HS-27A (cell line): ENCODE measurements at regions not wholly inside any gene's neighbourhood (a gene's known extent, or its start where the extent isn't known, plus 50 kb on each side); places are given as distances from the start of the nearest gene placed in this dataset.
"Not testable (repeated sequence)": the region's sequence is repeated elsewhere in the genome, so short reads cannot be mapped to it uniquely, and the experiment has no call there.

Experiments used
- DNase-seq: peaks from one replicate; pipeline ENCODE4 v3.0.0-alpha.2; 2012; ENCODE audit warnings: low read depth, missing footprints

DNA sequence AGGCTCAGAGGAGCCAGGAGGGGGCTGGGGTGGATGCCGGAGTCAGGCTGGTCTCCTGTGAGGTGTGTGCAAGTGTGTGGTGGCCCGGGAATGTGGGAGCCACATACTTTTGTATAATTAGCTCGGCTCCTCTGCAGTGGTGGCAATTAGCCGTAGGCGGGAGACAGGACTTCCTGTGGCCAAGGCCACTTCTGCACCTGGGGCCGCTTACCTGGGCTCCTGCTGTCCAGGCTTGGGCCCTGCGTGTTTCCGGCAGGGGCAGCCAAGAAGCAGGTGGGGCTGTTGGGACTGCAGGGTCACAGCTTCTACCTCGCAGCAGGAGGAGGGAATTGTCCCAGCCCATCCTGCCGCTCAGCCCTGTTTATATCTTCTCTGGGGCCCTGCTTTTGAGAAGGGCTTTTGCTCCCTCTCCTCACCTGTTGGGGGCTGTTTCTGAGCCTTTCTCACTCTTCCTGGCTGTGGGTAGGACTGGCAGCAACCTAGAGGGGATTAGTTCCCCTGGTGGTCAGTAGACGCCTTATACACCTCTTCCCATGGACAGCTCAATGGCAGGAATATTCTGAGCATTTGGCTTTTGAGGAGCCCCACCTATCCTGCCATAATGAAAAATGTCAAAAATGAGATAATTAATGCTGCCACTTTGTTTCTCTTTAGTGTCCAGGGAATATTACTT lies 145.4 kb upstream of the PITX1 start:
- DNase-seq = no peak

DNA sequence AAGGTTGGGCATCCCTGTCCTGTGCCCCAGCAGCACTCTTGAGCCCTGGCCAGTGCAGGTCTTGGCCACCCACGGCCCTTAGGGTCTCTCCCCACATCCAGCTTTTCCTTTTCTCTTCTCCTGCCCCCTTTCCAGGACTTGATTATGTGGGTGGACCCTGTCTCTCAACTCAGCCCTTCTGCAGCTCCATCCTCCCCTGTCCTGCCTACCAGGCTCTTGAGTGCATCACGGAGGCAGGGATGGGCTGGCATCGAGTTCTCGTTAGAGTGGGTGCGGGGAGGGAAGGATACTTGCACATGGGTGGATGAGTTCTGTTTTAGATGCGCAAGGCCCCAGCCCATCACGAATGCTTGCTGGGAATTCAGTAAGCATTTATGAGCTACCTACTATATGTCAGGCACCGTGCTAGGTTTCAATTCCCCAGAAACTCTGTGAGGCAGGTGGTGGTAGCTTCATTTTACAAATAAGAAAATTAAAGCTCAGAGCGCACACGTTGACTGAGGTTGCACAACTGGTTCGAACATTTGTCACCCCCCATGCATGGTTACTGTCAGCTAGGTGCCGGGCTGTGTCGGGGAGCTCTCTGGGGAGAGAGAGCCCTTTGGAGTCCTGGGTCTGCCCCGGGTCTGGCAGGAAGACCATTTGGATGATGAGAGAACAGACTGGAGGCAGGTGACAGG lies 144.6 kb upstream of the PITX1 start:
- DNase-seq = no peak

DNA sequence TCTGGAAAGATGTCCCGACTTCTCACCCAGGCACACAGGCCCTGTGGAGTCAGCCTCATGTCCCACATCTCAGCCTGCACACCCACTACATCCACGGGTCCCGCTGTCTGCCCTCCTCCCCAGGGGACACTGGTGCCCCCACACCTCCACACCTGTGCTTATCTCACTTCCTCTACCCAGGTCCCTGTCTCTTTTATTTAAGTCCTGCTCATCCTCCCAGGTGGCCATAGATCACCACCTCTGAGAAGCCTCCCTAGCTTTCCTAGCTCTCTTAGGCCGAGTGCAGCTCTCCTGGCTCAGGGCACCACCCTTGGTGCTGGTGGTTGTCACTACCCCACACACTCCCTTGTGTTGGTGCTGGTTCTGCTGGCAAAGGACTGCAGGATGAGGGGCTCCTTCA lies 143.6 kb upstream of the PITX1 start:
- no peak for DNase-seq

DNA sequence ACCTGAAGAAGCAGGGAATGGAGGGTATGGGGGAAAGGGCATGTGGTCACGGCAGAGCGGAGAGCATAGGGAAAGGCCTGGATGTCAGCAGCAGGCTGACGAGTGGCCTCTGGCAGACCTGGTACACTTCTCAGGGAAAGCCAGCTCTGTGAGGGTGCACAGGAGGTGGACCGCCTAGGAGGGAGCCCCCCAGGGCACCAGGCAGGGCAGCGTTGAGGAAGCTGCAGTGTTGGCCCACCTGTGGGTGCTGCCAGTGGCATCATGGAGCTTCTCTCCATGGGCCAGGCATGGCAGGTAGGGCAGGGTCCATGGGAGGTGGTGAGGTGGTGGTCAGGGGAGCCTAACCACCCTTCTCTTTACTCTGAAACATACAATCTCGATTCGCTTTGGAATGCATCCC lies 143.0 kb upstream of the PITX1 start:
- no peak for DNase-seq

DNA sequence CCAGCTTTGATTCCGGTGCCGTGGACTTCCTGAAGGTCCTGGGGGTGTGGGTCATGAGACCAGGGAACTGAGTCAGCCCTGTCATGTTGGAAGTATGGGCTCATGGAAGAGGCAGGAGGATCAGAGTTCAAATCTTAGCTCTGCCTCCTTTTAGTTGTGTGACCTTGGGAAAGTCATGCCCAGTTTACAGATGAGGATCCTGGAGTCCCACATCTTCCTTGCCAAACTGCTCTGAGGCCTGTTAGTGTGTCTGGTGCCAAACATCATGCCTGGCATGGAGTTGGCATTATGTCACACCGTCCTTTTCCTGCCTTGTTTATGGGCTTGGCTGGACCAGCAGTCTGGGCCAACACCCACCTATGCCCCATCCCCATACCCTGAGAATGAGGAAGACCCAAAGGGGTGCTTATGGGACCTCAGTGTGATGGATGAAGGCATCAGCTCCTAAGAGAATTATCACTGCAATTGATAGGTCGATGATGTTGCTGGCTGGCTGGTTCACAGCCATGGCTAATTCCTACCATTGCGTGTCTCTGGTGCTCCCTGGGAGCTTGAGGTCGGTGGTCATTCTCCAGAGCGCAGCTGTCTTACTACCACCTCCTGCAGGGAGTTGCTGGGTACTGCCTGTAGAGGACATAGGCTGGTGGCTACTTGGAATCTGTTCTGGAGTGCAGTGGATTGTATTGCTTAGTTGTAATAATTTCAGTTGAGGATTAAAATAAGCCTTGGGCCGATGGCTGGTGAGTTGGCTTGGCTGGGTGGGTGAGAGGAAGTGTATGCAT lies 140.5 kb upstream of the PITX1 start:
- DNase-seq = no peak

DNA sequence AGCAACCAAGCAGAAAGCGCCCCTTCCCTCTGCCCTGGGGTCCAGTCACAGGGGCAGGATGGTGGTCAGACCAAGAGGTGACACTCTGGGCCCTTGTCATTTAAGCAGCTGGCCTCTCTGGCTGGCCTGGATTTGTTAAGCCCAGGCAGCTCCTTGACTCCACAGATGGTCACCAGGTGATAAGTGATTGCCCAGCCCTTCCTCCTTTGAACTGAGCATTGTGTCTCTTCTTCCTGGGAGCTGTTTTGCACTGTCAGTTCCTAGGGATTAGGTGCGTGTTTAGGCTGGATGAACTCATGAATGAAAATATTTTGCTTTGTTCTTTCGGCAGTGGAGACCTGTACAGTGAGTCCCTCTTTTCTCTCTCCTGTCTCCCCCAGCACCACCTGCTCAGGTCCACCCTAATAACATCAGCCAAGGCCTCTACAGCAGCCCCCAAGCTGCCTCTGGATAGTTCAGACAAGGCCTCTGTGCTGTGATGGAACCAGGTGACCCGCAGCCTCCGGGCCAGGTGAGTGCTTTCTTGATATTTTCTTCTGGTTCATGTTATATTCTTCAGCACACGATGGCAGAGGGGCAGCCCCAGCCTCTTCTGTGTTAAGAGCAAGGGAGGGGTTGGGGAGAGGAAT lies 139.7 kb upstream of the PITX1 start:
- DNase-seq = no peak

DNA sequence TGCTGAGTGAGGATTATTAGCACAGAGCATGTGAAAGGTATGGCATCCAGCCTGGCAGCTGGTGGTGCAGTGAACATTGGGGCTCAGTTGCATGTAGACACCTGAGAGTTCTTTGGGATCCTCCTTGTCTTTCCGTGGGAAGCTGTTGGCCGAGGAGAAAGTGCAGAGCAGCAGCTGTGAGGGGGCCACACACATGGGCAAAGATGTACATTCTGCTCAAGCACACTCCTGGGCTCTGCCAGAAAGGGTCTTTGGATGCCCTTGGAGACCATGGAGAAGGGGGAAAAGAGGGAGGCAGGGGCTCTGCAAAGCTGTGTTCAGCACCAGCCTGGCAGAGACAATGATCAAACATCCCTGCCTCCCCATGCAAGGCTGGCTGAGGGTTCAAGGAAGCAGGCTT lies 138.7 kb upstream of the PITX1 start:
- DNase-seq = no peak

DNA sequence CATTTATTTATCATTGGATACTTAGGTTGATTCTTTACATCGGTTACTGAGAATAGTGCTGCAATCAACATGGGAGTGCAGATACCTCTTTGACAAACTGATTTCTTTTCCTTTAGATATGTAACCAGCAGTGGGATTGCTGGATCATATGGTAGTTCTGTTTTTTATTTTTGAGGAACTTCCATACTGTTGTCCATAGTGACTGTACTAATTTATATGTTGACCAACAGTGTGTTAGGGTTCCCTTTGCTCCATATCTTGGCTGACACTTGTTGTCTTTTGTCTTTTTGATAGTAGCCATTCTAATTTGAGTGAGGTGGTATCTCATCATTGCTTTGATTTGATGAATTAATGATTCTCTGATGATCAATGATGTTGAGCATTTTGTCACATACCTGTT lies 137.3 kb upstream of the PITX1 start:
- no peak for DNase-seq

DNA sequence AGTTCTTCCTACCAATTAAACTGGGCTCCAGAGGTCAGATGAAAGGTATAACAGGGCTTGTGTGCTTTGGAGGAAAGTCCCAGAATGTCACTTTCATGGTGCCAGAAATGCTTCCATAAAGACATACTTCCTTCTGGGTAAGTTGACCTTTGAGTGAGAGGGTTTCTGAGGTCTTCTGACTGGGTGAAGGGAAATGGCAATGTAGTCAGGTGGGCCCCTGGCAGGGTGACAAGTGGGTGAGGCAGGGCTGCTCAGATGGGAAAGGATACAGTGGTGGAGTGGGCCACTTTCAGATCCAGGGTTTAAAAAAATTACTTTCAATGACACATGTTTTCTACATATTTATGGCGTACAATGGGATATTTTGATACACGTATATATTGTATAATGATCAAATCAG lies 136.5 kb upstream of the PITX1 start:
- DNase-seq = no peak

DNA sequence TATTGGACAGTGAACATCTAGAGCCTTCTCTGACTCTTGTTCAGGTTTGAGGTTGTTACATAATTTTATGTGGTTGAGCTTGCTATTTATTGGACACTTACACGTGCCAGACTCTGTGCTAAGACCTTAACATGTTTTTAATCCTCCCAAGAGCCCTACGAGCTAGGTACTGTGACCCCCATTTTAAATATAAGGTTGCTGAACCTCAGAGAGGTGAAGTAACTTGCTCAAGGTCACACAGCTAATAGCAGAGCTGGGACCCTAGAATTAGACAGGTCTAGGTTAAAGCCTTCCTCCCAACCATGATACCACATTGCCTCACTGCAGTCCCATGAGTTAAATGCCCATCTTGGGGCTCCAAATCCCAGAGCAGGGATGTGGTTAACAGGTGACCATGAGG lies 135.7 kb upstream of the PITX1 start:
- no peak for DNase-seq

DNA sequence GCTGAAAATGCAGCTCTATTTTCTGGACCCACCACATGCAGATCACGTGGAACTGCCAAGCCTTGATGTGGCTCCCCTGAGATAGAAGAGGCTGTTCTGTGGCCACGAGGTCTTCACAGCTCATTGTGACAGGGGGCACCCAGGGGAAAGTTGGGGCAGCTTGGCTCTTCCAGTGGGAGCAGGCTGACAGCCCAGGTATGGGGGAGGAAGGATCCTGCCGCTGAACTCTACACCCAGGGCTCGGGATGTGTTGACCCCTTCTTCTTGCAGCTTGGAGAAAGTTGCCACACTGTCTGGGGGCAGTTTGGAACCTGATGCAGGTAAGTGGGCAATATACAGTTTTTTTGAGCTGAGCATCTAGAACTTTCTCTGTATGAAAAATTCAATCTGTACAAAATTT lies 133.6 kb upstream of the PITX1 start:
- no peak for DNase-seq

DNA sequence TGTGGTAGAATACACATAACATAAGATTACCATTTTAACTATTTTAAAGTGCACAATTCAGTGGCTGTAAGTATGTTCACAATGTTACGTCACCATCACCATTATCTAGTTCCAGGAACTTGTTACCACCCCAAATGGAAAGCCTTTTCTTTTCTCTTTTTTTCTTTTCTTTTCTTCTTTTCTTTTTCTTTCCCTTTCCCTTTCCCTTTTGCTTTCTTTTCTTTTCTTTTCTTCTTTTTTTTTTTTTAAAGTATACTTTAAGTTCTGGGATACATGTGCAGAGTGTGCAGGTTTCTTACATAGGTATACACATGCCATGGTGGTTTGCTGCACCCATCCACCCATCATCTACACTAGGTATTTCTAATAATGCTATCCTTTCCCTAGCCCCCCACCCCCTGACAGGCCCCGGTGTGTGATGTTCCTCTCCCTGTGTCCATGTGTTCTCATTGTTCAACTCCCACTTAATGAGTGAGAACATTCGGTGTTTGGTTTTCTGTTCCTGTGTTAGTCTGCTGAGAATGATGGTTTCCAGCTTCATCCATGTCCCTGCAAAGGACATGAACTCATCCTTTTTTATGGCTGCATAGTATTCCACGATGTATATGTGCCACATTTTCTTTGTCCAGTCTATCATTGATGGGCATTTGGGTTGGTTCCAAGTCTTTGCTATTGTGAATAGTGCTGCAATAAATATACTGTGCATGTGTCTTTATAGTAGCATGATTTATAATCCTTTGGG lies 131.0 kb upstream of the PITX1 start:
- DNase-seq = not testable (repeated sequence)

DNA sequence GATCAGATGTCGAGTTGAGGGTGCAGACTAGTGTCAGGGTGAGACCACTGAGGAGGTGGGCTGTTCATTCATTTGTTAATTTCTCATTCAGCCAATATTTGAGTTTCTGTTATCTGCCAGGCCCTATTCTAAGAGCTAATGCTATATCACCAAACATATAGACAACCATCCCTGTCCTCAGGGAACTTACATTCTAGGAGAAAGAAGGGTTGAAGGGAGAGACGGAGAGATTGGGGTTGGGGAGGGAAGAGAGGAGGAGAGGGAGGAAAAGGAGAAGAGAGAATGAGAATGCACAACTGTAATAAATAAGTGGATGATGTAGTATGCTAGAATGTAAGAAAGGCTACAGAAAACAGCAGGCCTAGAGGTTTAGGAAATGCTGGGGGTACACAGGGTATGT lies 129.9 kb upstream of the PITX1 start:
- DNase-seq = no peak

DNA sequence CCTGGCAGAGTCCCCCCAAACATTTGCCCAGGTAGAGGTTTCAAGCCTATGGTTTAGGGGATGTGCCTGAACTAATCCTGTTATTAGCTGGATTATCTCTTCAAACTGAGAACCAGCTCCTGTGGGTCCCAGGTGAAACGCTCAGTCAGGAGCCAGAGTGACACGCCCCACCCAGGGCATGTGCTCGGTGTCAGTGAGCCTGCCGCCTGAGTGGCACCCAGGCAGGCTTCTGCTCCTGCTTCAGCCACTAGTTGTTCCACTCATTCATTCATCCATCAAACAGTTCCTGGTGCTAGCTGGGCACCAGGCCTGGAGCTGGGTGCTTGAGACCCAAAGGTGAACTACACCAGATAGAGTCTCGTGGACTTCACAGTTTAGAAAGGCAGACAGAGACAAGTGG lies 129.4 kb upstream of the PITX1 start:
- DNase-seq = no peak

DNA sequence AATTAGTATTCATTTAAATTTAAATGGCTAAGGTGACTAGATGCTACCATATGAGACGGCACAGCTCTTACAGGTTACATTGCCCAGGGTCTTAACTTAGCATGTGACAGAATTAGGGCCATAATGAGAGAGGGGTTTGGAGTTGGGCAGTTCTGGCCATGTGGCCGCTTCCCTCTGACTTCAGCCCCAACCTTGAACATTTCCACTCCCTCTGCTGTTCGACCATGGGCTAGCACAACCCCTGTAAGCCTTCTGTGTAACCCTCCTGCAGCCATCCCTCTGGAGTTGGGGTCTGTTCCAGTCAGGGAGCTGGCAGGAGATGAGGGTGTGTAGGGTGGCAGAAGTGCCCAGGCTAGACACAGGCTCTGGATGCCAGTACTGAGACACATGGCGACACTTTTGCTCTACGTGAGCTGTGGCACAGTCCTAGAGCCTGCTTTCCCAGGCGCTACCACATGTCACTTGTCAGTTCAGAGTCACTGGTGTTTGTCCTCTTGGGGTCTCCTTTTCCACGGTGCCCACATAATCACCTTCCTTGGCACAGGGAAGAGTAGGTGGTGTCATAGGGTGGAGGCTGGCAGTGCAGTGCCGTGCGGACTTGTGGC lies 128.7 kb upstream of the PITX1 start:
- no peak for DNase-seq

DNA sequence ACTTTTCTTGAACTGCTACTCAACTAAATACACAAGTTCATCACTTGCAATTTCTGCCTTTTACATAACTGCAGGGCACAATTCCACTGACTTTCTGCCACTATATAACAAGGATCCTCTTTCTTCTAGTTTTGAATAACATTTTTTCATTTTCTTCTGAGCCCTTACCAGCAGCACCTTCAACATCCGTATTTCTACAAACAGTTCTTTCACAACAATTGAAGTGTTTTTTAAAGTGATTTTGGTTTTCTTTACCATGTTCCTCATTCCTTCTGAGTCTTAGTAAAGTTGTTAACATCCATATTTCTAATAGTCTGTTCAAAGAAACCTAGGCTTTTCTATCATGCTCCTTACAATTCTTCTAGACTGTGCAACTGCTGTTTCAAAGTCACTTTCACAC lies 127.2 kb upstream of the PITX1 start:
- DNase-seq = no peak

DNA sequence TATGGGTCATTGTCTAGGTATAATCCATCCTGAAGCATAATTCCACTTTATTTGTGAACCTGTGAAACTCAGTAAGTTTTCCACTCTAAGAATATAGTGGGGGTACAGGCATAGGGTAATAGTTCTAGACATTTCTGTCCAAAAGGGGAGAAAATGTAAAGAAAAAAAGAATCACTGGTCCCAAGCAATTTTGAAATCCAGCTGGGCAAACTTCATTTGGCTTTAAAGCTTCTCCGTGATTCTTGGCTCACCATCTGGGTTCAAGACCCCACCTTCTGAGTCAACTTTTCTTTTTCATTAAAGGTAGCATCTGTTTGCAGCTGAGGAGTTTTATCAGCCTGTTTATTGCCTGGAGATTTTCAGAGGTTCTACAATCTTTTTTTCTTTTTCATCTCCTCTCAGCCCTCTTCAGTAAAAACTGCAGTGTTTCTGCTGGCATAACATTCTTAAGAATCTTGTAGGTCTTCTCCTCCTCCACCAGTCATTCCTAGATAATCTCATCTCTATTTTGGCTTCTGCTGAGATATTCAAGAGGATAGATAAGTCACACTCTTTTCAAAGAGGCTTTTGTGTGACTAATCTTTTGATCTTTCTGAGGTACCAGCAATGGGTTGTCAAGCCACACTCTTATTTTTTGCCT lies 126.1 kb upstream of the PITX1 start:
- no peak for DNase-seq

DNA sequence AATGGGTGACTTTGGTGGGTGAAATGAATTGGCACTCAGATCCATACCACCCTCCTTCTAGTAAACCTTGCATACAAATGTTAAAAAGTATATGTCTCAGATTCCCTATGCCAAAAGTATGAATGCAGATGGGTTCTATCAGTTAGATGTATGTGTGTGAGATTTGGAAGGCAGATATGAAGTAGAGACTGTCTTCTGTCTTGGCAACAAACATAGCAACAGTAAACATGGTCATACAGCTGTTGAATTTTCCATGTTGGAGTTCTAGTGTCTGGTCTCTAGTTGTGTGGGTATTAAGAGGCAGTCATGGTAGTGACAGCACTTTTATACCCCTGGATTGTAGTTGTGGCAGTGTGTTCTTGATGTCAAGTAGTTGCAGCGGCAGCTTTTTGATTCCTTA lies 125.6 kb upstream of the PITX1 start:
- DNase-seq = no peak

DNA sequence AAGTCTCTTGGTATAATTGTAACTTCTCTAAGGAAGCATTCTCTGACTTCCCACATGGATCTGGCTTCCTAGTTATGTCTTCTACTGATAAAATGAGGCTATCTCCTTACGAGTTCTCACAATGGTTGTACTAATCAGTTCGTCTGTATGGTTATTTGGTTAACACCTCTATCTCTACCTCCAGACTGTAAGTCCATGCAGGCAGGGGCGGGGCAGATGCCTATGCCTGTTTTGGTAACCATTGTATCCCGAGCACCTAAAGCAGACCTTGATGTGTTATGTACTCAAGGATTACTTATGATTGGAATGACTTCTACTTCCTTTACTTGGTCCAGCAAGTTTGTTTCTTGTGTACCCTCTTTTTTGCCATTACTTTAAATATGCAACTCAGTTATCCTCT lies 125.0 kb upstream of the PITX1 start:
- no peak for DNase-seq

DNA sequence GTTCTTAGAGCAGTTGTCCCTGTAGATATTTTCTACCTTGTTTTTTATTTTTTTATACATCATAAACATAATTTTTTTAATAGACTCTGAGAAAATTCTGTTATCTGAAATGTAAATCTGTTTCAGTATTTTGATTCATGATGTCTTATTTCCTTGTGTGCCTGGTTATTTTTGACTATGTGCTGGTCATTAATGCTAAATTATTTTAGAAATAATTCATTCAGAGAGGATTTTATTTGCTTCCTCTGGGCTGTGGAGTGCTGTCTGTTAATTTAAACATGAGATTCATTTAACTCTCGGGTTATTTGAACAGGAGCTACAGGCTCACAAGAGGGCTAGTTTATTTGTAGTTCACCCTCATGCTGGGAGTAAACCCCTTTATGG lies 124.3 kb upstream of the PITX1 start:
- no peak for DNase-seq
